SK-N-SH (cell line): ENCODE measurements at regions not wholly inside any gene's neighbourhood (a gene's known extent, or its start where the extent isn't known, plus 50 kb on each side); places are given as distances from the start of the nearest gene placed in this dataset.

ENCODE experiments used
- CTCF ChIA-PET: fragments of 300-600, 350-600 bp; formaldehyde crosslinking; extraction: SDS; loops from one replicate; lab custom pipeline; 2021; lab: Yijun Ruan, JAX
- POLR2A ChIA-PET: fragments of 350-600 bp; sonication (Branson Sonifier 250); formaldehyde crosslinking; extraction: SDS; loops from one replicate; lab custom pipeline; 2020; ENCODE audit warnings: antibody characterized with exemption, inconsistent platforms; lab: Yijun Ruan, JAX
- DNase-seq: peaks from one replicate; pipeline ENCODE4 v3.0.0; 2012
- H2AFZ ChIP-seq: fragments of 200-600 bp; sonication (generic); 2 replicates; pipeline ENCODE4 v1.8.1; 2016; ENCODE audit warnings: antibody characterized with exemption, mild to moderate bottlenecking, low read depth
- H3F3A ChIP-seq: fragments of 200-600 bp; sonication (generic); replicated peaks from 2 replicates; pipeline ENCODE3; 2016; ENCODE audit warnings: antibody characterized with exemption, mild to moderate bottlenecking; ENCODE audit not compliant: insufficient read depth
- H3K27ac ChIP-seq, 2 experiments: fragments of 200-500 bp in 1 of 2; fragments of 200-600 bp in 1 of 2; sonication (Bioruptor generic) in 1 of 2; sonication (generic), shearing (Covaris generic) in 1 of 2; 2 replicates each; pipeline versions ENCODE4 v1.5.1 to v1.6.1; 2014 to 2016; ENCODE audit warnings: low read depth in 2 of 2, inconsistent platforms in 1 of 2, low read length in 1 of 2, mild to moderate bottlenecking in 1 of 2, mixed read lengths in 1 of 2
- H3K27me3 ChIP-seq: fragments of 200-600 bp; sonication (generic), shearing (Covaris generic); 2 replicates; pipeline ENCODE4 v1.6.1; 2016; ENCODE audit warnings: mixed run types; ENCODE audit not compliant: insufficient read depth
- H3K36me3 ChIP-seq, 2 experiments: fragments of 200-500 bp in 1 of 2; fragments of 200-600 bp in 1 of 2; sonication (Bioruptor generic) in 1 of 2; sonication (generic) in 1 of 2; replicated peaks in 1 of 2; 2 replicates each; pipeline versions ENCODE3 to v1.5.1; 2014 to 2016; ENCODE audit warnings: low read length in 1 of 2, mild to moderate bottlenecking in 1 of 2; ENCODE audit not compliant: insufficient read depth in 2 of 2, control insufficient read depth in 1 of 2
- H3K4me1 ChIP-seq, 2 experiments: fragments of 200-500 bp in 1 of 2; fragments of 200-600 bp in 1 of 2; sonication (Bioruptor generic) in 1 of 2; sonication (generic), shearing (Covaris generic) in 1 of 2; 2 replicates each; pipeline versions ENCODE4 v1.5.1 to v1.6.1; 2014 to 2016; ENCODE audit warnings: low read depth in 1 of 2, low read length in 1 of 2, mixed run types in 1 of 2; ENCODE audit not compliant: insufficient read depth in 2 of 2, control insufficient read depth in 1 of 2
- H3K4me2 ChIP-seq: fragments of 200-600 bp; sonication (generic), shearing (Covaris generic); 2 replicates; pipeline ENCODE4 v1.6.1; 2017; ENCODE audit warnings: mixed run types
- H3K4me3 ChIP-seq, 2 experiments: fragments of 200-500 bp in 1 of 2; fragments of 200-600 bp in 1 of 2; sonication (Bioruptor generic) in 1 of 2; sonication (generic), shearing (Covaris generic) in 1 of 2; 2 replicates each; pipeline versions ENCODE4 v1.5.1 to v1.8.1; 2014 to 2016; ENCODE audit warnings: low read depth in 2 of 2, inconsistent platforms in 1 of 2, low read length in 1 of 2, mild to moderate bottlenecking in 1 of 2, mixed read lengths in 1 of 2, moderate library complexity in 1 of 2
- H3K79me2 ChIP-seq: fragments of 200-600 bp; sonication (generic); 2 replicates; pipeline ENCODE4 v1.8.1; 2017; ENCODE audit warnings: mild to moderate bottlenecking; ENCODE audit not compliant: insufficient read depth
- H3K9ac ChIP-seq: fragments of 200-600 bp; sonication (generic); 2 replicates; pipeline ENCODE4 v1.6.1; 2017; ENCODE audit warnings: mixed run types
- H3K9me2 ChIP-seq: fragments of 200-600 bp; sonication (generic); 2 replicates; pipeline ENCODE4 v1.6.1; 2017; ENCODE audit warnings: mixed run types
- H3K9me3 ChIP-seq: fragments of 200-600 bp; sonication (generic); 2 replicates; pipeline ENCODE4 v1.6.1; 2017; ENCODE audit warnings: mixed run types, mild to moderate bottlenecking, moderate library complexity
- H4K20me1 ChIP-seq: fragments of 200-600 bp; sonication (generic); 2 replicates; pipeline ENCODE4 v1.6.1; 2017; ENCODE audit warnings: mild to moderate bottlenecking, mixed run types; ENCODE audit not compliant: insufficient read depth
- CTCF ChIP-seq: fragments of 200-600 bp; sonication (generic); IDR thresholded peaks from 2 replicates; pipeline ENCODE4 v1.6.1; 2017; ENCODE audit warnings: antibody characterized with exemption, mild to moderate bottlenecking, moderate library complexity
- EZH2phosphoT487 ChIP-seq: fragments of 200-600 bp; sonication (generic); IDR thresholded peaks from 2 replicates; pipeline ENCODE4 v1.6.1; 2017; ENCODE audit warnings: low read depth, mixed run types, mild to moderate bottlenecking, antibody characterized with exemption, moderate library complexity, borderline replicate concordance
- NRF1 ChIP-seq: IDR thresholded peaks from 2 replicates; pipeline ENCODE4 v1.6.1; 2012; ENCODE audit warnings: low read depth, mild to moderate bottlenecking, low read length
- REST ChIP-seq: IDR thresholded peaks from 2 replicates; pipeline ENCODE4 v1.6.1; 2012; ENCODE audit warnings: mild to moderate bottlenecking, low read depth, low read length, moderate library complexity
- RFX5 ChIP-seq: IDR thresholded peaks from 2 replicates; pipeline ENCODE4 v1.6.1; 2012; ENCODE audit warnings: mild to moderate bottlenecking, improper control_type of control experiment, low read length
- SIN3A ChIP-seq: IDR thresholded peaks from 2 replicates; pipeline ENCODE4 v1.6.1; 2012; ENCODE audit warnings: low read depth, mild to moderate bottlenecking, low read length, moderate library complexity, borderline replicate concordance
- SMC3 ChIP-seq: IDR thresholded peaks from 2 replicates; pipeline ENCODE4 v1.6.1; 2012; ENCODE audit warnings: low read depth, low read length, improper control_type of control experiment
- TAF1 ChIP-seq: IDR thresholded peaks from 2 replicates; pipeline ENCODE4 v1.6.1; 2012; ENCODE audit warnings: low read depth, mild to moderate bottlenecking, low read length, moderate library complexity, borderline replicate concordance
- USF1 ChIP-seq: IDR thresholded peaks from 2 replicates; pipeline ENCODE4 v1.4.0; 2012; ENCODE audit warnings: low read depth, borderline replicate concordance
- USF2 ChIP-seq: fragments of 150-350 bp; IDR thresholded peaks from 2 replicates; pipeline ENCODE4 v1.6.1; 2017; ENCODE audit warnings: antibody characterized with exemption, low read length, low read depth, borderline replicate concordance
- whole genome bisulfite sequencing: methylation state at CpG from one replicate; pipeline ENCODE4 v1.1.6; 2017; ENCODE audit warnings: low lambda C conversion rate; 5-methylcytosine and 5-hydroxymethylcytosine counted together

GRCh38 chr10:20988357-20988983 lies 91.4 kb upstream of the NEBL start:
- Histone ChIP-seq H3F3A (no peaks in the 10 kb centered on the region), H3K27ac (no peak overlapping the region), H3K9me3 (no peaks in the 10 kb centered on the region), H4K20me1 (no peaks in the 10 kb centered on the region), H3K4me1 (peaks cover 0 to 6% of the 10 kb centered on the region in 2 experiments; a peak in 3 of 4 replicates), H3K27me3 (no peaks in the 10 kb centered on the region), H3K9ac (no peak overlapping the region), H3K4me2 (no peak overlapping the region), H3K4me3 (no peak overlapping the region), H2AFZ (no peak overlapping the region), H3K79me2 (no peaks in the 10 kb centered on the region), H3K9me2 (no peaks in the 10 kb centered on the region), H3K36me3 (no peaks in the 10 kb centered on the region)
- CTCF ChIA-PET: no interaction called here
- WGBS: 53% methylated on average over 1 of the region's 1 CpG
- TF ChIP-seq RFX5 (no peak), SIN3A (no peak), NRF1 (no peak), EZH2phosphoT487 (no peak), SMC3 (no peak), CTCF (no peak), USF2 (no peak), TAF1 (no peak), REST (no peak), USF1 (no peak)
- no peak for DNase-seq
- POLR2A ChIA-PET: no interaction called here
